Calu3 (cell line): ENCODE measurements at regions not wholly inside any gene's neighbourhood (a gene's known extent, or its start where the extent isn't known, plus 50 kb on each side); places are given as distances from the start of the nearest gene placed in this dataset.
A peak's percentile ranks its signal among the peaks of the same experiment; 100 is the strongest.

Source experiments
- BruUV-seq: library from RNA; stranded (reverse); fragments of 400-500 nt; replicated peaks from 2 replicates; lab custom pipeline; 2021; lab: Mats Ljungman, UMichigan
- CTCF ChIA-PET: fragments of 300-600 bp; sonication (Branson Sonifier 250); formaldehyde crosslinking; loops from one replicate; lab custom pipeline; 2022; ENCODE audit warnings: antibody characterized with exemption; lab: Charles Lee
- DNase-seq: peaks from one replicate; pipeline ENCODE4 v3.0.0; 2022
- H3K27ac Mint-ChIP-seq: one replicate; pipeline ENCODE4 v1.8.0; 2022; ENCODE audit warnings: mixed read lengths; ENCODE audit not compliant: unreplicated experiment
- H3K27me3 Mint-ChIP-seq: one replicate; pipeline ENCODE4 v1.8.0; 2022; ENCODE audit warnings: mixed read lengths; ENCODE audit not compliant: unreplicated experiment
- H3K36me3 Mint-ChIP-seq: one replicate; pipeline ENCODE4 v1.8.0; 2022; ENCODE audit warnings: mild to moderate bottlenecking, moderate library complexity, mixed read lengths; ENCODE audit not compliant: insufficient read depth, unreplicated experiment
- H3K4me1 Mint-ChIP-seq: one replicate; pipeline ENCODE4 v1.8.0; 2022; ENCODE audit warnings: mild to moderate bottlenecking, low read depth, mixed read lengths; ENCODE audit not compliant: unreplicated experiment
- H3K4me3 Mint-ChIP-seq: one replicate; pipeline ENCODE4 v1.8.0; 2022; ENCODE audit warnings: mild to moderate bottlenecking, low read depth, moderate library complexity, mixed read lengths; ENCODE audit not compliant: unreplicated experiment
- H3K9me3 Mint-ChIP-seq: one replicate; pipeline ENCODE4 v1.8.0; 2022; ENCODE audit warnings: low read depth, mixed read lengths; ENCODE audit not compliant: unreplicated experiment
- intact Hi-C: fragments of 100-400 bp; cut with micrococcal nuclease; formaldehyde crosslinking; loops from one replicate; pipeline ENCODE4 v1.10.0; 2022; ENCODE audit not compliant: unreplicated experiment
- TF ChIP-seq, protein P1 (sequence below): fragments of 200-600 bp; IDR thresholded peaks from one replicate; pipeline ENCODE4 v1.8.0; 2022; ENCODE audit warnings: antibody characterized with exemption; ENCODE audit not compliant: unreplicated experiment

DNA sequence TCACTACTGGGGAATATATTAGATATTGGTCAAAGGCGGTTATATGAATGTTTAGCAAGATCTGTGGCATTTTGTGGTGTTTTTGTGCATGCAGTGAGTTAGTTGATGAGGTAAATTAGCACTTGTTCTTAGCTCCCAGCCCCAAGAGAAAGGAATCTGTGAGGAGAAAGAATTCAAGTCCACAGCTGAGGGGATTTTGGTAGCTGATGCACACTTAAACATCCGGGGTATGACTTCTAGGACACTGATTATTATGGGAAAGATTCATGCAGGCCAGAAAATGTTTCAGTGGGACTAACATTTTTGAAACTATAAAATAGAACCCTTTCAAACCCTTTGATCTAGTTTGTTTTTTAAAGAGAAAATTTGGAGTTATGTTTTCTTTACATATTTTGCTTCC, 118.2 kb upstream of the RPS23 start:
- intact Hi-C loops, result no loop called here
- no peaks in the 10 kb centered on the region for H3K36me3 Mint-ChIP-seq
- no peaks in the 10 kb centered on the region for H3K9me3 Mint-ChIP-seq
- H3K4me3 Mint-ChIP-seq, result no peak overlapping the region
- H3K27ac Mint-ChIP-seq, result peak overlapping the region; percentile 59
- peaks cover 29% of the 10 kb centered on the region for H3K4me1 Mint-ChIP-seq
- H3K27me3 Mint-ChIP-seq, result no peaks in the 10 kb centered on the region
- no peak for DNase-seq
- BruUV-seq, result no TSS peak
- TF ChIP-seq, protein P1, sequence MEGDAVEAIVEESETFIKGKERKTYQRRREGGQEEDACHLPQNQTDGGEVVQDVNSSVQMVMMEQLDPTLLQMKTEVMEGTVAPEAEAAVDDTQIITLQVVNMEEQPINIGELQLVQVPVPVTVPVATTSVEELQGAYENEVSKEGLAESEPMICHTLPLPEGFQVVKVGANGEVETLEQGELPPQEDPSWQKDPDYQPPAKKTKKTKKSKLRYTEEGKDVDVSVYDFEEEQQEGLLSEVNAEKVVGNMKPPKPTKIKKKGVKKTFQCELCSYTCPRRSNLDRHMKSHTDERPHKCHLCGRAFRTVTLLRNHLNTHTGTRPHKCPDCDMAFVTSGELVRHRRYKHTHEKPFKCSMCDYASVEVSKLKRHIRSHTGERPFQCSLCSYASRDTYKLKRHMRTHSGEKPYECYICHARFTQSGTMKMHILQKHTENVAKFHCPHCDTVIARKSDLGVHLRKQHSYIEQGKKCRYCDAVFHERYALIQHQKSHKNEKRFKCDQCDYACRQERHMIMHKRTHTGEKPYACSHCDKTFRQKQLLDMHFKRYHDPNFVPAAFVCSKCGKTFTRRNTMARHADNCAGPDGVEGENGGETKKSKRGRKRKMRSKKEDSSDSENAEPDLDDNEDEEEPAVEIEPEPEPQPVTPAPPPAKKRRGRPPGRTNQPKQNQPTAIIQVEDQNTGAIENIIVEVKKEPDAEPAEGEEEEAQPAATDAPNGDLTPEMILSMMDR, result no peak
- CTCF ChIA-PET, result interaction anchor here (0.6 kb wide), 1 partner anchor 770 kb away, joined by 3 read pairs; no protein-coding TSS in a partner anchor

DNA sequence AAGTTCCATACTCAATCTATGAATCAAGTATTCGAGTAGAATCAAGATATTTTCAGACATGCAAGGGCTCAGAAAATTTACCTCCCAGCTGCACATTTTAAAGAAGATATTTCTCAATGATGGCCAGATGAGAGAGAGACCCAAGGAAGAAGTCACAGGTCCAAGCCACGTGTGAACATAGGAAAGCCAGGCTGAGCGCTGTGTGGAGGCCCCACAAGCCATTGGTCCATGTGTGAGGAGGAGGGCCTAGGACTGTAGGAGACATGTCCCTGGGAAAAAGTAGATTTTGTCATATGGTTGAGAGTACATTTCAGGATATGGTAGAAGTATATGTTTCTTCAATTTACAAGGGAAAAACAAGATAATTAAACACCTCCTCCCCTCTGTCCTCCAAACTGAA, 115.8 kb upstream of the RPS23 start:
- H3K4me3 Mint-ChIP-seq, result no peak overlapping the region
- CTCF ChIA-PET, result interaction anchor here (0.7 kb wide), 1 partner anchor 668 kb away, joined by 3 read pairs; no protein-coding TSS in a partner anchor
- H3K27ac Mint-ChIP-seq, result no peak overlapping the region
- no peaks in the 10 kb centered on the region for H3K9me3 Mint-ChIP-seq
- H3K27me3 Mint-ChIP-seq, result no peaks in the 10 kb centered on the region
- H3K36me3 Mint-ChIP-seq, result peaks cover 3% of the 10 kb centered on the region
- no TSS peak for BruUV-seq
- H3K4me1 Mint-ChIP-seq, result peaks cover 36% of the 10 kb centered on the region
- TF ChIP-seq, protein P1, result no peak
- intact Hi-C loops, result no loop called here
- DNase-seq, result no peak

DNA sequence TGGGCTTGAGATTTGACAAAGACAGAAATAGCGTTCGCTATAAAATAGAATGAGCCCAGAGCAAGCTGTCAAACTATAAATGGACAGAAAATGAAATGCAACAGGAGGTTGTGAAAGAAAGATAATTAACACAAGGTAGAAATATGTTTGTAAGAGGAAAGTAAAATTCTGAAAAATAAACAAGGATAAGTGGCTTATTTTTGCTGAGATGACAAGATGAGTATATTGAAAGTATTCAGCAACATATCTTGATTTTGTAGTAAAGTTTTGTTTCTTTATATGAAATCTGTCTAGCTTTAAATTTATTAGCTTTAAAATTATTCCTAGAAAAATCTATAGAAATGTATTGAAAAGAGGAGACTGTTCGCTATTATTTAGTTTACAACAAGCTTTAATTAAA, 111.9 kb upstream of the RPS23 start:
- Mint-ChIP-seq H3K9me3 (no peaks in the 10 kb centered on the region), H3K27ac (no peak overlapping the region), H3K4me1 (peaks cover 42% of the 10 kb centered on the region), H3K27me3 (peaks cover 5% of the 10 kb centered on the region), H3K4me3 (no peak overlapping the region), H3K36me3 (peaks cover 20% of the 10 kb centered on the region)
- TF ChIP-seq, protein P1, result no peak
- intact Hi-C loops, result no loop called here
- BruUV-seq, result no TSS peak
- DNase-seq, result no peak
- CTCF ChIA-PET, result interaction anchor here (1.5 kb wide), 1 partner anchor 17 kb away, joined by 5 read pairs; no protein-coding TSS in a partner anchor

DNA sequence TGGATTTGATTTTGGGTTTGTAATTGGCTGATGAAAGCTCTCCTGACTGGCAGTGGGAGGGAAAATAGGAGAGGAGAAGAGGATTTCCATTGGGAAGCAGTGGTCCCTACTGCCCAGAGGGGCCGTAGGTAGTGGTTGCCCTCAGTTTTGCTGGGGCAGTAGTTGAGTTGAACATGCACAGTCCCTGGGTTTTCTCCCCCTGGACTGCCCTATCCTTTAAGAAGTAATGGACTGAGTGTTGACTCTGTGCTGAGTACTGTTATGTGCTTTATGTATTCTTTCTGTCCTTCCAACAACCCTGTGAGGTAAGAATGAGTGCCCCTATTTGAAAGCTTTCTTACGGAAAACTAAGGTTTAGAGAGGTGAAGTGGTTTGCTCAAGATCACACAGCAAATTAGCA, 111.2 kb upstream of the RPS23 start:
- Mint-ChIP-seq H3K36me3 (peaks cover 20% of the 10 kb centered on the region), H3K27me3 (peaks cover 12% of the 10 kb centered on the region), H3K4me1 (peaks cover 42% of the 10 kb centered on the region), H3K4me3 (peak overlapping the region; percentile 9), H3K27ac (peak overlapping the region; percentile 31), H3K9me3 (no peaks in the 10 kb centered on the region)
- TF ChIP-seq, protein P1, result no peak
- intact Hi-C loops, result no loop called here
- CTCF ChIA-PET, result interaction anchor here (0.8 to 2.8 kb wide), 3 partner anchors 17 to 171 kb away, joined by 3 to 11 read pairs (median 5); no protein-coding TSS in a partner anchor
- DNase-seq, result no peak
- BruUV-seq, result no TSS peak
